ENCODE measurements at regions not wholly inside any gene's neighbourhood (a gene's known extent, or its start where the extent isn't known, plus 50 kb on each side); places are given as distances from the start of the nearest gene placed in this dataset.

- DNase-seq: no peak
These were observed 131.6 kb upstream of the CMC1 start for GRCh38 chr3:28109829-28110228.

GRCh38 chr3:28110869-28111268 lies 130.6 kb upstream of the CMC1 start:
- no peak for DNase-seq

GRCh38 chr3:28114893-28115292 lies 126.5 kb upstream of the CMC1 start:
- no peak for DNase-seq

GRCh38 chr3:28115316-28115715 lies 126.1 kb upstream of the CMC1 start:
- DNase-seq: no peak

GRCh38 chr3:28117598-28117997 lies 123.8 kb upstream of the CMC1 start:
- DNase-seq: no peak

GRCh38 chr3:28118087-28118486 lies 123.3 kb upstream of the CMC1 start:
- DNase-seq: no peak

GRCh38 chr3:28122227-28122626 lies 119.2 kb upstream of the CMC1 start:
- no peak for DNase-seq

GRCh38 chr3:28124882-28125281 lies 116.5 kb upstream of the CMC1 start:
- no peak for DNase-seq

- no peak for DNase-seq
These were observed 116.1 kb upstream of the CMC1 start for GRCh38 chr3:28125342-28125741.

- no peak for DNase-seq
These were observed 110.6 kb upstream of the CMC1 start for GRCh38 chr3:28130836-28131235.

GRCh38 chr3:28132941-28133340 lies 108.5 kb upstream of the CMC1 start:
- DNase-seq: no peak

- no peak for DNase-seq
These were observed 107.2 kb upstream of the CMC1 start for GRCh38 chr3:28134198-28134597.

GRCh38 chr3:28134792-28135375 lies 106.5 kb upstream of the CMC1 start:
- DNase-seq: no peak

GRCh38 chr3:28136607-28137216 lies 104.7 kb upstream of the CMC1 start:
- DNase-seq: no peak

GRCh38 chr3:28138043-28138610 lies 103.3 kb upstream of the CMC1 start:
- DNase-seq: no peak

GRCh38 chr3:28139288-28139687 lies 102.1 kb upstream of the CMC1 start:
- no peak for DNase-seq

GRCh38 chr3:28139967-28140634 lies 101.3 kb upstream of the CMC1 start:
- DNase-seq: no peak

- no peak for DNase-seq
These were observed 100.8 kb upstream of the CMC1 start for GRCh38 chr3:28140664-28141063.

- DNase-seq: no peak
These were observed 91.5 kb upstream of the CMC1 start for GRCh38 chr3:28149960-28150359.

GRCh38 chr3:28150465-28151206 lies 90.8 kb upstream of the CMC1 start:
- DNase-seq: no peak

GRCh38 chr3:28151207-28151550 lies 90.2 kb upstream of the CMC1 start:
- DNase-seq: no peak

GRCh38 chr3:28151608-28152228 lies 89.7 kb upstream of the CMC1 start:
- peak in 1 of 2 donors; percentile 21 for DNase-seq

- no peak for DNase-seq
These were observed 85.8 kb upstream of the CMC1 start for GRCh38 chr3:28155631-28156030.
